Endothelial cell of umbilical vein (primary cell): ENCODE measurements at regions not wholly inside any gene's neighbourhood (a gene's known extent, or its start where the extent isn't known, plus 50 kb on each side); places are given as distances from the start of the nearest gene placed in this dataset.
"Not testable (repeated sequence)": the region's sequence is repeated elsewhere in the genome, so short reads cannot be mapped to it uniquely, and the experiment has no call there.

Experiments
- BruUV-seq: library from RNA; stranded (reverse); fragments of 400-500 nt; replicated peaks from 2 replicates; lab custom pipeline; 2021; lab: Mats Ljungman, UMichigan
- CTCF ChIA-PET: fragments of 300-600, 350-600 bp; sonication (Branson Sonifier 250); formaldehyde crosslinking; loops from one replicate; lab custom pipeline; 2021; ENCODE audit warnings: antibody characterized with exemption, inconsistent platforms; lab: Charles Lee
- POLR2A ChIA-PET: fragments of 300-600, 350-600 bp; sonication (Branson Sonifier 250); formaldehyde crosslinking; loops from one replicate; lab custom pipeline; 2021; ENCODE audit warnings: antibody characterized with exemption, inconsistent platforms; lab: Charles Lee
- DNase-seq: peaks from one replicate; pipeline ENCODE4 v3.0.0-alpha.2; 2011; ENCODE audit warnings: low read depth, low spot score
- FAIRE-seq: peaks from 2 replicates; lab custom pipeline; 2011; peaks lifted over from hg19 to GRCh38; lab: Jason Lieb, UNC
- H2AFZ ChIP-seq: 2 replicates; pipeline ENCODE4 v1.6.0; 2012; ENCODE audit warnings: low read depth, low read length, control low read depth, inconsistent platforms
- H3K27ac ChIP-seq: 2 replicates; pipeline ENCODE4 v1.5.1; 2011; ENCODE audit warnings: low read depth, mild to moderate bottlenecking, control low read depth, low read length, moderate library complexity; ENCODE audit not compliant: insufficient read depth
- H3K27me3 ChIP-seq, 2 experiments: 2 replicates each; pipeline versions ENCODE4 v1.6.0 to v1.6.1; 2011; ENCODE audit warnings: low read length in 2 of 2, mixed read lengths in 1 of 2; ENCODE audit not compliant: control insufficient read depth in 2 of 2, insufficient read depth in 2 of 2
- H3K36me3 ChIP-seq, 2 experiments: 2 replicates in 1 of 2; 3 replicates in 1 of 2; pipeline ENCODE4 v1.5.1; 2011; ENCODE audit warnings: low read length in 2 of 2, mild to moderate bottlenecking in 1 of 2, moderate library complexity in 1 of 2; ENCODE audit not compliant: control insufficient read depth in 2 of 2, insufficient read depth in 2 of 2; ENCODE audit errors: extremely low read depth in 1 of 2
- H3K4me1 ChIP-seq: 3 replicates; pipeline ENCODE4 v1.5.1; 2011; ENCODE audit warnings: mild to moderate bottlenecking, low read length; ENCODE audit not compliant: control insufficient read depth, insufficient read depth; ENCODE audit errors: extremely low read depth
- H3K4me2 ChIP-seq: 2 replicates; pipeline ENCODE4 v1.6.1; 2011; ENCODE audit warnings: low read length, control low read depth, mixed read lengths; ENCODE audit not compliant: insufficient read depth
- H3K4me3 ChIP-seq, 3 experiments: fragments of 200-600 bp in 1 of 3; sonication (generic), shearing (Covaris generic) in 1 of 3; replicated peaks in 1 of 3; 2 replicates each; pipeline ENCODE4 v1.5.1; 2011 to 2016; ENCODE audit warnings: control low read depth in 3 of 3, low read length in 3 of 3, mild to moderate bottlenecking in 2 of 3, inconsistent platforms in 1 of 3, low read depth in 1 of 3, moderate library complexity in 1 of 3; ENCODE audit not compliant: insufficient read depth in 1 of 3
- H3K79me2 ChIP-seq: 2 replicates; pipeline ENCODE4 v1.6.0; 2012; ENCODE audit warnings: low read length, inconsistent platforms; ENCODE audit not compliant: control insufficient read depth, insufficient read depth
- H3K9ac ChIP-seq: replicated peaks from 2 replicates; pipeline ENCODE3; 2011; ENCODE audit warnings: low read length, control low read depth; ENCODE audit not compliant: insufficient read depth; ENCODE audit errors: extremely low read depth
- H3K9me1 ChIP-seq: replicated peaks from 3 replicates; pipeline ENCODE4 v1.6.0; 2011; ENCODE audit warnings: mild to moderate bottlenecking, low read length; ENCODE audit not compliant: control insufficient read depth, insufficient read depth; ENCODE audit errors: extremely low read depth
- H3K9me3 ChIP-seq: replicated peaks from 2 replicates; pipeline ENCODE4 v1.5.1; 2012; ENCODE audit warnings: low read length, inconsistent platforms; ENCODE audit not compliant: control insufficient read depth, insufficient read depth
- H4K20me1 ChIP-seq: replicated peaks from 2 replicates; pipeline ENCODE3; 2011; ENCODE audit warnings: mild to moderate bottlenecking, low read length; ENCODE audit not compliant: control insufficient read depth, insufficient read depth; ENCODE audit errors: extremely low read depth
- CTCF ChIP-seq, 2 donors: IDR thresholded peaks; 1 replicate in 1 of 2; 2 replicates in 1 of 2; pipeline ENCODE4 v1.5.1; 2011; ENCODE audit warnings: low read length in 2 of 2, mild to moderate bottlenecking in 2 of 2, moderate library complexity in 2 of 2, control low read depth in 1 of 2, inconsistent platforms in 1 of 2, low read depth in 1 of 2; ENCODE audit not compliant: insufficient read depth in 1 of 2; ENCODE audit errors: extremely low read depth in 1 of 2
- EZH2 ChIP-seq: IDR thresholded peaks from 2 replicates; pipeline ENCODE4 v1.6.1; 2012; ENCODE audit warnings: borderline replicate concordance, low read depth, mild to moderate bottlenecking, moderate library complexity, low read length, inconsistent platforms; ENCODE audit not compliant: severe bottlenecking
- FOS ChIP-seq: IDR thresholded peaks from 2 replicates; pipeline ENCODE4 v1.6.1; 2011; ENCODE audit warnings: mild to moderate bottlenecking, low read length, moderate library complexity, borderline replicate concordance; ENCODE audit not compliant: insufficient read depth
- GATA2 ChIP-seq: IDR thresholded peaks from 2 replicates; pipeline ENCODE4 v1.7.0; 2011; ENCODE audit warnings: low read depth, mild to moderate bottlenecking, moderate library complexity, mixed read lengths, low read length; ENCODE audit not compliant: insufficient read length, insufficient read depth
- JUN ChIP-seq: IDR thresholded peaks from 2 replicates; pipeline ENCODE4 v1.6.1; 2011; ENCODE audit warnings: borderline replicate concordance, low read depth; ENCODE audit not compliant: insufficient read length, insufficient read depth
- MYC ChIP-seq: IDR thresholded peaks from one replicate; pipeline ENCODE4 v1.6.1; 2011; ENCODE audit warnings: mild to moderate bottlenecking, low read depth, low read length
- POLR2A ChIP-seq: IDR thresholded peaks from 2 replicates; pipeline ENCODE4 v1.6.1; 2012; ENCODE audit warnings: low read depth, mild to moderate bottlenecking, control low read depth, low read length
- POLR2AphosphoS5 ChIP-seq: IDR thresholded peaks from 2 replicates; pipeline ENCODE4 v1.6.1; 2012; ENCODE audit warnings: low read depth, mild to moderate bottlenecking, control low read depth, low read length, moderate library complexity; ENCODE audit not compliant: insufficient read depth
- dilution Hi-C: fragments of 300-500 bp; cut with MboI; formaldehyde crosslinking; loops from one replicate; pipeline ENCODE4 v1.15.0; 2019; ENCODE audit warnings: low sequenced_read_pairs; ENCODE audit not compliant: extremely low pct_ligation_motif_present
- intact Hi-C: fragments of 100-400 bp; cut with micrococcal nuclease; formaldehyde crosslinking; loops from one replicate; pipeline ENCODE4 v1.10.0; 2022
- TF ChIP-seq, protein P1 (sequence below): IDR thresholded peaks from 2 replicates; pipeline ENCODE4 v1.6.1; 2011; ENCODE audit not compliant: insufficient read depth, insufficient read length

DNA sequence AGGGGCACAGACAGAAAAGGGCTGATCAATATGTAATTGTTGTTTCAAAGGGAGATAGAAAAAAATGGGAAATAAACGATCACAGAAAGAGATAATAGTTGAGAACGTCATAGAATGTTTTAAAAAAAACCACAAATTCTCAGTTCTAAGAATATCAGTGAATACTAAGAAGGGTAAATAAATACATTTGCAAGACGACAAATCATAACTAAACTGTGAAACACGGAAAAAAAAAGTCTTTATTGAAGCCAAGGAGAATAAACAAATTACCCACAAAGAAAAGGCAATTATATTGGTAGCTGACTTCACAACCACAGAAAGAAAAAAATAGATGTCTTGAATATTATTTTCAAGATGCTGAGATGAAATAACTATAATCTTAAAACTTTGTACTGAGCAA, 305.2 kb upstream of the STEAP1 start:
- no peaks in the 10 kb centered on the region for H3K9me1 ChIP-seq
- FAIRE-seq: no peak
- BruUV-seq: no TSS peak
- H3K4me1 ChIP-seq: no peaks in the 10 kb centered on the region
- no peak for DNase-seq
- H2AFZ ChIP-seq: no peak overlapping the region
- H3K9me3 ChIP-seq: no peaks in the 10 kb centered on the region
- no peak overlapping the region for H3K9ac ChIP-seq
- H3K79me2 ChIP-seq: no peaks in the 10 kb centered on the region
- H3K4me2 ChIP-seq: no peak overlapping the region
- H3K36me3 ChIP-seq: no peaks in the 10 kb centered on the region
- POLR2A ChIA-PET: no interaction called here
- TF ChIP-seq POLR2A (no peak), CTCF (IDR thresholded peaks at IDR 0.05; ENCODE audit: extremely low read depth in 1 of 2, insufficient read depth in 1 of 2, low read depth in 1 of 2, low read length in 2 of 2) (no peak), MYC (no peak), JUN (no peak), EZH2 (no peak), FOS (no peak), GATA2 (no peak), POLR2AphosphoS5 (no peak)
- TF ChIP-seq, protein P1, sequence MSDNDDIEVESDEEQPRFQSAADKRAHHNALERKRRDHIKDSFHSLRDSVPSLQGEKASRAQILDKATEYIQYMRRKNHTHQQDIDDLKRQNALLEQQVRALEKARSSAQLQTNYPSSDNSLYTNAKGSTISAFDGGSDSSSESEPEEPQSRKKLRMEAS: no peak
- intact Hi-C loops (no loop called here), dilution Hi-C loops (no loop called here)
- H3K27me3 ChIP-seq: no peaks in the 10 kb centered on the region
- H3K4me3 ChIP-seq: no peak overlapping the region
- H4K20me1 ChIP-seq: no peaks in the 10 kb centered on the region
- no peak overlapping the region for H3K27ac ChIP-seq
- CTCF ChIA-PET: no interaction called here

- H3K27ac ChIP-seq, H3K9me3 ChIP-seq, H3K4me2 ChIP-seq, H4K20me1 ChIP-seq, H3K9me1 ChIP-seq, CTCF ChIA-PET, H3K36me3 ChIP-seq, dilution Hi-C loops, BruUV-seq, POLR2A ChIA-PET, FAIRE-seq, H3K79me2 ChIP-seq, H3K4me3 ChIP-seq, intact Hi-C loops, H3K9ac ChIP-seq, DNase-seq, H3K27me3 ChIP-seq, H2AFZ ChIP-seq, H3K4me1 ChIP-seq: not testable (repeated sequence)
These were observed 297.2 kb upstream of the STEAP1 start for GRCh38 chr7:89857053-89857452.
